H9 (cell line): ENCODE measurements at regions not wholly inside any gene's neighbourhood (a gene's known extent, or its start where the extent isn't known, plus 50 kb on each side); places are given as distances from the start of the nearest gene placed in this dataset.
A peak's percentile ranks its signal among the peaks of the same experiment; 100 is the strongest.

Experiments used
- DNase-seq: peaks from one replicate; pipeline ENCODE4 v3.0.0-alpha.2; 2017
- H2AFZ ChIP-seq: one replicate; pipeline ENCODE4 v1.6.1; 2013; ENCODE audit warnings: mild to moderate bottlenecking, low read length, control low read depth, moderate library complexity
- H2AK5ac ChIP-seq: 2 replicates; pipeline ENCODE4 v1.6.1; 2013; ENCODE audit warnings: low read length, control low read depth, mixed read lengths; ENCODE audit not compliant: insufficient read length
- H2BK120ac ChIP-seq: one replicate; pipeline ENCODE4 v1.6.1; 2013; ENCODE audit warnings: low read depth, mild to moderate bottlenecking, low read length, control low read depth, inconsistent platforms; ENCODE audit not compliant: poor library complexity, severe bottlenecking
- H2BK12ac ChIP-seq: 2 replicates; pipeline ENCODE4 v1.6.1; 2013; ENCODE audit warnings: low read length, control low read depth, mixed read lengths, low read depth; ENCODE audit not compliant: insufficient read length
- H2BK15ac ChIP-seq: 2 replicates; pipeline ENCODE4 v1.6.1; 2013; ENCODE audit warnings: low read depth, low read length, control low read depth
- H2BK20ac ChIP-seq: one replicate; pipeline ENCODE4 v1.6.1; 2013; ENCODE audit warnings: low read depth, mild to moderate bottlenecking, low read length, control low read depth, inconsistent platforms; ENCODE audit not compliant: poor library complexity, severe bottlenecking
- H2BK5ac ChIP-seq: 2 replicates; pipeline ENCODE4 v1.6.1; 2013; ENCODE audit warnings: low read length, control low read depth, mixed read lengths; ENCODE audit not compliant: insufficient read length
- H3K14ac ChIP-seq: 2 replicates; pipeline ENCODE4 v1.6.1; 2013; ENCODE audit warnings: low read length, control low read depth; ENCODE audit not compliant: insufficient read depth
- H3K18ac ChIP-seq: 2 replicates; pipeline ENCODE4 v1.6.1; 2013; ENCODE audit warnings: low read depth, mild to moderate bottlenecking, mixed read lengths, low read length, control low read depth; ENCODE audit not compliant: insufficient read length
- H3K23ac ChIP-seq: 2 replicates; pipeline ENCODE4 v1.6.1; 2013; ENCODE audit warnings: low read length, control low read depth, mixed read lengths, low read depth; ENCODE audit not compliant: insufficient read length
- H3K23me2 ChIP-seq: 2 replicates; pipeline ENCODE4 v1.6.1; 2013; ENCODE audit warnings: low read depth, mild to moderate bottlenecking, mixed read lengths, low read length, control low read depth; ENCODE audit not compliant: insufficient read length, poor library complexity, severe bottlenecking
- H3K27ac ChIP-seq: 2 replicates; pipeline ENCODE4 v1.5.1; 2013; ENCODE audit warnings: low read length, control low read depth, mixed read lengths, low read depth; ENCODE audit not compliant: insufficient read length
- H3K27me3 ChIP-seq: 2 replicates; pipeline ENCODE4 v1.6.1; 2013; ENCODE audit warnings: low read length, control low read depth, inconsistent platforms; ENCODE audit not compliant: insufficient read depth
- H3K4ac ChIP-seq: 2 replicates; pipeline ENCODE4 v1.6.1; 2013; ENCODE audit warnings: low read depth, mild to moderate bottlenecking, control low read depth, inconsistent platforms, low read length, moderate library complexity
- H3K4me1 ChIP-seq: 2 replicates; pipeline ENCODE4 v1.6.1; 2013; ENCODE audit warnings: low read length, control low read depth, inconsistent platforms; ENCODE audit not compliant: insufficient read depth
- H3K4me2 ChIP-seq: 2 replicates; pipeline ENCODE4 v1.6.1; 2013; ENCODE audit warnings: low read length, control low read depth, mixed read lengths; ENCODE audit not compliant: insufficient read length, insufficient read depth
- H3K56ac ChIP-seq: 2 replicates; pipeline ENCODE4 v1.6.1; 2013; ENCODE audit warnings: low read depth, mild to moderate bottlenecking, mixed read lengths, low read length, control low read depth; ENCODE audit not compliant: insufficient read length
- H3K79me1 ChIP-seq: 2 replicates; pipeline ENCODE4 v1.6.1; 2013; ENCODE audit warnings: low read depth, mild to moderate bottlenecking, moderate library complexity, low read length, control low read depth, inconsistent platforms; ENCODE audit not compliant: insufficient read depth, poor library complexity, severe bottlenecking
- H3K79me2 ChIP-seq: 2 replicates; pipeline ENCODE4 v1.6.1; 2013; ENCODE audit warnings: low read length, control low read depth, inconsistent platforms; ENCODE audit not compliant: insufficient read depth
- H3K9ac ChIP-seq: 2 replicates; pipeline ENCODE4 v1.6.1; 2013; ENCODE audit warnings: low read length, control low read depth, mixed read lengths; ENCODE audit not compliant: insufficient read length; ENCODE audit errors: extremely low read depth
- H3K9me3 ChIP-seq: one replicate; pipeline ENCODE4 v1.6.1; 2013; ENCODE audit warnings: low read depth, low read length, inconsistent platforms; ENCODE audit not compliant: control insufficient read depth
- H3T11ph ChIP-seq: one replicate; pipeline ENCODE4 v1.6.1; 2013; ENCODE audit warnings: mild to moderate bottlenecking, low read length, control low read depth, inconsistent platforms
- H4K20me1 ChIP-seq: one replicate; pipeline ENCODE4 v1.6.1; 2013; ENCODE audit not compliant: control insufficient read depth, insufficient read length, insufficient read depth
- H4K5ac ChIP-seq: 2 replicates; pipeline ENCODE4 v1.6.1; 2013; ENCODE audit warnings: low read depth, mild to moderate bottlenecking, mixed read lengths, low read length, control low read depth; ENCODE audit not compliant: insufficient read length
- H4K8ac ChIP-seq: replicated peaks from 2 replicates; pipeline ENCODE4 v1.6.1; 2013; ENCODE audit warnings: low read length, control low read depth, mixed read lengths, low read depth; ENCODE audit not compliant: insufficient read length
- H4K91ac ChIP-seq: 2 replicates; pipeline ENCODE4 v1.6.1; 2013; ENCODE audit warnings: low read depth, mild to moderate bottlenecking, moderate library complexity, mixed read lengths, low read length, control low read depth; ENCODE audit not compliant: insufficient read length
- H3K27ac Mint-ChIP-seq, 3 experiments: 2 replicates in 2 of 3; 3 replicates in 1 of 3; pipeline ENCODE4 v1.8.0; 2020 to 2021; ENCODE audit warnings: mixed read lengths in 3 of 3, mild to moderate bottlenecking in 1 of 3, moderate library complexity in 1 of 3
- H3K27me3 Mint-ChIP-seq: 2 replicates; pipeline ENCODE4 v1.8.0; 2021; ENCODE audit warnings: low read depth, mild to moderate bottlenecking, moderate library complexity, mixed read lengths
- H3K36me3 Mint-ChIP-seq, 3 experiments: 2 replicates in 2 of 3; 3 replicates in 1 of 3; pipeline ENCODE4 v1.8.0; 2020 to 2021; ENCODE audit warnings: low read depth in 3 of 3, mixed read lengths in 3 of 3; ENCODE audit not compliant: insufficient read depth in 1 of 3
- H3K4me1 Mint-ChIP-seq, 2 experiments: 2 replicates each; pipeline ENCODE4 v1.8.0; 2020; ENCODE audit warnings: mixed read lengths in 2 of 2
- H3K4me3 Mint-ChIP-seq, 2 experiments: 2 replicates in 1 of 2; 3 replicates in 1 of 2; pipeline ENCODE4 v1.8.0; 2020 to 2021; ENCODE audit warnings: mild to moderate bottlenecking in 2 of 2, mixed read lengths in 2 of 2, moderate library complexity in 1 of 2
- H3K9me3 Mint-ChIP-seq, 2 experiments: 2 replicates in 1 of 2; 3 replicates in 1 of 2; pipeline ENCODE4 v1.8.0; 2020; ENCODE audit warnings: mild to moderate bottlenecking in 2 of 2, mixed read lengths in 2 of 2, moderate library complexity in 1 of 2
- CTCF ChIP-seq: fragments of 200-600 bp; sonication (generic); conservative IDR thresholded peaks from 3 replicates; pipeline ENCODE4 v1.8.0; 2021; ENCODE audit warnings: antibody characterized with exemption, mild to moderate bottlenecking
- WGBS: extraction: QIAGEN DNeasy Blood & Tissue Kit; methylation state at CpG from one replicate; pipeline ENCODE4 v1.1.7; 2013; ENCODE audit warnings: missing lambda C conversion rate, low lambda C conversion rate, mixed read lengths; ENCODE audit not compliant: insufficient read length; ENCODE audit errors: extremely low coverage; 5-methylcytosine and 5-hydroxymethylcytosine counted together

GRCh38 chrX:52577464-52578173 lies 60.8 kb upstream of the XAGE1B start:
- no peak overlapping the region for H3K4me3 Mint-ChIP-seq
- no peak overlapping the region for H3K4ac ChIP-seq

More at GRCh38 chrX:52577464-52578173, 60.8 kb upstream of the XAGE1B start:
- Histone ChIP-seq H3K79me1 (no peaks in the 10 kb centered on the region), H3K79me2 (no peaks in the 10 kb centered on the region), H4K5ac (no peak overlapping the region), H2BK5ac (no peak overlapping the region), H3K9me3 (peaks cover 69% of the 10 kb centered on the region), H2BK20ac (no peak overlapping the region), H3K27ac (no peak overlapping the region), H3K56ac (no peak overlapping the region), H4K8ac (no peak overlapping the region), H3K4me1 (no peaks in the 10 kb centered on the region), H2AFZ (no peak overlapping the region), H2BK15ac (no peak overlapping the region), H2AK5ac (no peak overlapping the region), H3K14ac (no peak overlapping the region), H2BK12ac (no peak overlapping the region), H3K23ac (no peak overlapping the region), H3K27me3 (no peaks in the 10 kb centered on the region), H3K18ac (no peak overlapping the region), H3T11ph (no peak overlapping the region), H3K4me2 (no peak overlapping the region), H3K23me2 (no peaks in the 10 kb centered on the region), H2BK120ac (no peak overlapping the region), H4K20me1 (no peaks in the 10 kb centered on the region), H3K9ac (no peak overlapping the region), H4K91ac (no peak overlapping the region)
- TF ChIP-seq CTCF, result no peak
- no peak for DNase-seq
- WGBS, result no CpG with 5 or more reads among the region's 15 CpGs
- Mint-ChIP-seq H3K27me3 (peaks cover 4% of the 10 kb centered on the region), H3K36me3 (no peaks in the 10 kb centered on the region; a peak in 3 of 7 replicates), H3K4me1 (peaks cover 6 to 11% of the 10 kb centered on the region in 2 experiments; a peak in 1 of 4 replicates), H3K9me3 (peaks cover 67 to 73% of the 10 kb centered on the region in 2 experiments), H3K27ac (peak overlapping the region in 1 of 3 experiments; percentile 82; a peak in 1 of 7 replicates)
